GM18909 (cell line): ENCODE measurements at regions not wholly inside any gene's neighbourhood (a gene's known extent, or its start where the extent isn't known, plus 50 kb on each side); places are given as distances from the start of the nearest gene placed in this dataset.
"Not testable (repeated sequence)": the region's sequence is repeated elsewhere in the genome, so short reads cannot be mapped to it uniquely, and the experiment has no call there.

Experiments
- ATAC-seq: cut with Tn5 transposase; IDR thresholded peaks from one replicate; pipeline ENCODE4 v1.9.1; 2021; ENCODE audit warnings: mild to moderate bottlenecking; ENCODE audit not compliant: unreplicated experiment, poor library complexity

- ATAC-seq = no peak
Measured at GRCh38 chr6:51283723-51284355, 465.2 kb downstream of the TFAP2B start.

DNA sequence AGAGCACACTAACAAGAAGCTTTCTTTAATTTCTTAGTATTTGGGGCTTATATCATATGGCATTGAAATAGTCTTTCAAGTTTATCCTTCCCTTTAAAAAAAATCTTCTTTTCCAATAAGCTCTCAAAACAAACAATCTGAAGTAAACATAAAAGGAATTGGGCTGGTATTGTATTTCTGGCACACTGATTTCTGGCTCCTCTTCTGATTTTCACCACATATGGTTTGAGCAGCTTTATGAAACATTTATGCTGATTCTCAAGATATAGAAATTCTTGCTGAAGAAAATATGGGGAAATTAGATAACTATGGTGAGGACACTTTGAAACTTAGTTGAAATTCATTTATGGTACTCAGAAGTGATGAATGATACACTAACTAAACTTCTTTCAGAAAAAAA is 467.2 kb downstream of the TFAP2B start:
- ATAC-seq = no peak

DNA sequence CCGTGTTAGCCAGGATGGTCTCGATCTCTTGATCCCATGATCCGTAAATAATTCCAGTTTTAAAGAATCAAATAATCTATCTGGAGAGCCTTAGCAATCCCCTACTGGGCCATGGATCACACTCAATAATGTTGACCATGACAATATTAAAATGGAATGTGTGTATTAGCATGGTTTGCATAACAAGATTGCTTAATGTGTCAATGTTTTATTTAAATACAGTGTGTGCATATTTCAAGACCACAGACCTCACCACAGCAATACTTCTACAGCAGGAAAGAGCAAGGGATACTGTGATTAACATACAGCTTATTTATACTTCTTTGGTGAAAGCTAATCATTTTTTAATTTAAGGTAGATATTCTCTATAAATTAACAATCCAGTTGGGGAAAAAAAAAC is 470.4 kb downstream of the TFAP2B start:
- no peak for ATAC-seq

DNA sequence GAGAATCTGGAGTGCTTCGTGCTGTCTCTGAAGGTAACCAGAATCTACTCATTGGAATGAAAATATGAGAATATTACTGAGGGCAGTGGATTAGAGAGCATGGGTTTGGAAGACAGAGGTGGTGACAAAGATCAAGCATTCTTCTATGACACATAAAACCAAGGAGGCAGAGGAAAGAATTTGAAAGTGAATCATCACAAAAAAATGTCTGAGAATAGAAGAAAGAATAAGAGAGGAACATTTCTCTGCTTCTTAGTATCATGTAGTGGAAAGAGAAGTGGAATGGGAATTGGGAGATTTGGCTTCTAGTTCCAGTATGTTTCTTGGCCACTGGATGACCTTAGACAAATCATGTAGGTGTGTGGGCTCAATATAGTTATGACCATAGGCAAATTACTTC is 474.0 kb downstream of the TFAP2B start:
- no peak for ATAC-seq

- no peak for ATAC-seq
Measured at GRCh38 chr6:51299621-51300380, 481.1 kb downstream of the TFAP2B start.

GRCh38 chr6:51300510-51300909 is 481.8 kb downstream of the TFAP2B start:
- ATAC-seq = peak; percentile 50

DNA sequence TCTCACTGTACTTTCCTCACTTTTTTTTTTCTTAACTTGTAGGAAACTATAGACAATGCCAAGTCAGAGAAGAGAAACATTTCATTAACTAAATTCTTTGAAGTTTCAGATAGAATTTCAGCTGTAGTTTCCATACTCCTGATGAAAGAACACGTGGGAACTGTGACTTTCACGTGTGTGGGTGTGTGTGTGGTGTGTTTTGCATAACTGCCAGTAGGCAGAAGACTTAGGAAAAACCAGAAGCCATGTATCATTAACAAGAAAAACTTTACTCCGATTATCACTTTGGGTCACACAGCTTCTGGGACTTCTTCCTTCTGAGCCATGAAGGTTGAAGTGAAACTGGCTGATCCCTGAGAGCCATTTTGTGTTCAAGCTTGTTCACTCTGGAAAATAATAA is 483.3 kb downstream of the TFAP2B start:
- peak; percentile 50 for ATAC-seq

- no peak for ATAC-seq
Measured at GRCh38 chr6:51302431-51302830, 483.8 kb downstream of the TFAP2B start.

- ATAC-seq = no peak
Measured at GRCh38 chr6:51303338-51303737, 484.7 kb downstream of the TFAP2B start.

- ATAC-seq = no peak
Measured at GRCh38 chr6:51314965-51315364, 496.3 kb downstream of the TFAP2B start.

DNA sequence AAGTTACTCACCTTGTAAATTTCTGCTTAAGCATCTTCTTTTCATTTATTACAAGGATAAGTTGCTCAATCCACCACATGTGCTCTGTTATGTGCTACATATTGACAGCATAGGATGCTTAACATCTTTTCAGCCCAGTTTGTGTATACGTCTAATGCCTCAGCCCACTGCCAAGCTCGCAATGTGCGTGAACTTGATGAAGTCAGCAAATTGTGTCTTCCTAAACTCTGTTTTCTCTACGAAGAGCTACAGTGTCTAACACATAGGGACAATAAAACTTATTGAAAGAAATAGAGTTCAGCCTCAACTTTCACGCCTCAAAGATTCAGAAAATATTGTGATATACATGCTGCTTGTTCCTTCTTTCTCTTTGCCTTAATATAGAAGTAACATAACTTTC is 500.0 kb downstream of the TFAP2B start:
- no peak for ATAC-seq

GRCh38 chr6:51321477-51321876 is 502.8 kb downstream of the TFAP2B start:
- ATAC-seq = not testable (repeated sequence)

DNA sequence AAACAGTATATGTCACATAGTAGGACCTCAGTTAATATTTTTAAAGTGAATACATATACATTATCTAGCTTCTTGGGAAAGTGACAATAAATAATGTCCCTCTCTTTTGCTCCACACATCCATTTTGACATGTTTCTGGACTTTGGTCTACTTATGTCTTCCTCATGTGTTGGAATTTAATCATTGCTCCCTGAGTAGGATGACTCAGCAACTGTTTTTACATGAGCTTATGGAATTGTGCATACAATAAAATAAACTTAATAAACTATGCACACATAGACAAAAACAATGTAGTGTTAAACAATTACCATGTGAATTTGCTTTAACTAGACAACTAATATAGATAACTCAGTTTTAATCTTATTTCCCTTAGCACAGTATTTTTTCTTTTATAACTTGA is 503.8 kb downstream of the TFAP2B start:
- ATAC-seq = no peak

DNA sequence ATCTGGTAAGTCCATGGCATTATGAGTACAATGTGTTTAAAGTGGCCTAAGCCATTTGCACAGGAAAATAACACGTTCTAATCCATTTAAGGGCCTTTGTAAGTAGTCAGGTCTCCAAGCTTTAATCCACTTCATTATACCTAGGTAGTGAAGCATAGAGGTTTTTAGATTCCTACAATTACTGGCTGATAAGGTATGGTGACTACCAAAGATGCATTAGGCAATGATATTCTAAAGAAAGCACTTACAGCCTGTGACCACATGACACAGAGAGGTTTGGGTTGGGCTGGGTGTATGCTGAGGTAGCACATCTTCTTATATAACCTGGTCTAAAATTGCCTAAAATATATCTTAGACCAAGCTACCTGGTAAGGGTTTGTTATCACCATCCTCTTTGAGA is 504.4 kb downstream of the TFAP2B start:
- no peak for ATAC-seq

DNA sequence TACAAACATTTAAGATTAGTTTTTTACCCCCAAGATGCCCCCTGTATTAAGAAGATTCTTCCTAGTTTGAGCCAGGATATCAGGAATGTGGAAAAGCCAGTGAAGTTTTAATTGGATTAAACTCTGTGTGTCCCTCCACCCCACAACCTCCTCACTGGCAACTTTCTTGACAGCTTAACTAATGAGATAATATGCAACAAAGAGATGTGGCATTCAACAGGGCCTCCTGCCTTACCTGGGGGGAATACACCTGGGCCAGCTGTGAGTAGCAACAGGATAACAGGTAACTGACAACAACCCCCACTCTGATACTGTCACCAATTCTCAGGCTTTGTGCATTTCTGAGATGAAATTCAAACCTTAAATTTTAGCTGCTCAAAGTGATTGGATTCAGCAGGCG is 512.3 kb downstream of the TFAP2B start:
- no peak for ATAC-seq

DNA sequence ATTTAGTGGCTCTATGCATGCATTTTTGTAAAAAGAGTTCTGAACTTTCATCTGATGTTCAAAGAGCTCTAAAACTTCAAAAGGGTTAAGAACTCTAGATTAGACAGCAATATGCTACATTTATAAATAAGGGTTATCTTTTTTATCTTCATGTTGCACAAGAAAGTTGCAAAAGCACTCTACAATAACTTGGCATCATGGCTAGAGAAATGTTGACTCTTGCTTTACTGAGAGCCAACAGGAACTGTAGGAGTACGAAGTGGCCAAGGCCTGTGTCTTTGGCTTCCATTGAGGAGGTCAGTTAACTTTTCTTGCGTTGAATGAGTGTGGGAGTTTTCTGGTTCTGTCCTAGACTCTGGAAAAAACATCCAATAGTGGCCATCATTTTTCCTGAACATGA is 516.9 kb downstream of the TFAP2B start:
- ATAC-seq = no peak

GRCh38 chr6:51336185-51336584 is 517.5 kb downstream of the TFAP2B start:
- ATAC-seq = no peak

- no peak for ATAC-seq
Measured at GRCh38 chr6:51337277-51337676, 518.6 kb downstream of the TFAP2B start.

GRCh38 chr6:51339108-51339507 is 520.4 kb downstream of the TFAP2B start:
- ATAC-seq = no peak

- no peak for ATAC-seq
Measured at GRCh38 chr6:51339728-51340127, 521.1 kb downstream of the TFAP2B start.

DNA sequence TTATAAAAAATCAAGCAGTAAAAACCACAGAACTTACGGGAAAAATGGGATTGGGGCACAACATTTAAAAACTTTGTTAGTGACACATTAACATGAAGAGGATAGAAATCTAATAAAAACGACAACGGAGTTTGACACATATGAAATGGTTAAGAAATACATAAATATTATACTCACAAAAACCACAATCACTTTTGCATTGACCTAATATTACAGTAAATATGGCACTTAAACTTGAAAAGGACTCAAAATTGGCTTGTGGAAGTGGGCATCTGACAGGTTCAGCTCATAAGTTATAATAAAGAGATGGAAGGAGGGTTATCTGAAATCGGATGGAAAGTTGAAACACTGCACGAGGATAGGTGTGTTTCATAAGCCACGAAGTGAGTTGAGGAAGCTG is 523.7 kb downstream of the TFAP2B start:
- ATAC-seq = no peak

DNA sequence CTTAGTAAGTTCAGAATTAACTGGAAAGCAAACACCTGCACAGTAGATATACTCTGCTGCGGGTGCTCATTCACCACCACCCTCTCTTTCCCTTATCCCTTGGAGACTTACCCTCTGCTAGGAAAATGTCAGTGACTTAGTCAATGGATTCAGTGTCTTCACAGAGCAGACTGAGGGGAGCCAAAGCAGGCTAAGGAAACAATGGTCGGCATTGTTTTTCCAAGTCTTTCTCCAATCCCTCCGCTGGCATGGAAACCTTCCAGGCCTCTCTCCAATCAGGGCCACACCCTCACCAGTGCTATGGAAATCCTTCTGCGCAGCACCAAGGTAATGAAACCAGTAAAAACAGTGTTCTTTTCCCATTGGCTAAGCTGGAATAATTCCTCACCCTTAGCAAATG is 531.2 kb downstream of the TFAP2B start:
- ATAC-seq = no peak
